ENCODE measurements at regions not wholly inside any gene's neighbourhood (a gene's known extent, or its start where the extent isn't known, plus 50 kb on each side); places are given as distances from the start of the nearest gene placed in this dataset.

GRCh38 chr17:11130367-11130766 lies 110.6 kb upstream of the SHISA6 start:
- no peak for TF ChIP-seq CTCF (IDR thresholded peaks at IDR 0.05)
- TF ChIP-seq POLR2AphosphoS5 (IDR thresholded peaks at IDR 0.05): no peak
